ENCODE measurements at regions not wholly inside any gene's neighbourhood (a gene's known extent, or its start where the extent isn't known, plus 50 kb on each side); places are given as distances from the start of the nearest gene placed in this dataset.
"Not testable (repeated sequence)": the region's sequence is repeated elsewhere in the genome, so short reads cannot be mapped to it uniquely, and the experiment has no call there.

DNA sequence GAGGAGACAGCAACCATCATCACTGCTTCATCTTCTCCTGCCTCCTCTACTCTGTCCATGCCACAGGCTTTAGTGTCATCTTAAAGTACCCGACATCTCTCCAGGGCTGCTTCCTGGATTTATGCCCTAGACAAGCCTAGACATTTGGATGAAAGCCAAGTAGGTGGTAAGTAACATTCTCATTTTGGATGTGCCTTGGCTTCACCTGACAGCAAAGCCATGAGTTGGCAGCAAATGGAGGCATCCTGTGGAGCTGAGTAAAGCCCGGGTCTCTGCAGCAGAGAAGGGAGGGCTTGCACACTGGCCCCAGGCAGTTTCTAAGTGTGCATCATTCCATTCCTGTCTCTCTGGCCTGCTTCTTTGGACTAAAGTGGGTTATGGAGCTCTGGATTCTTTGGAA, 299.1 kb downstream of the DMAC1 start:
- Mint-ChIP-seq H3K27ac (ENCODE audit: low read depth, unreplicated experiment) (no peak overlapping the region), H3K27me3 (ENCODE audit: insufficient read depth, unreplicated experiment) (no peaks in the 10 kb centered on the region), H3K36me3 (ENCODE audit: insufficient read depth, unreplicated experiment) (no peaks in the 10 kb centered on the region), H3K4me3 (ENCODE audit: unreplicated experiment) (no peak overlapping the region), H3K9me3 (ENCODE audit: unreplicated experiment) (peaks cover 10% of the 10 kb centered on the region), H3K4me1 (ENCODE audit: insufficient read depth, unreplicated experiment) (no peaks in the 10 kb centered on the region)
- ChIA-PET CTCF (interaction anchor here (0.7 to 0.8 kb wide), 2 partner anchors 10 to 41 kb away, joined by 3 read pairs; no protein-coding TSS in a partner anchor), POLR2A (interaction anchor here (0.6 kb wide), 1 partner anchor 1242 kb away, joined by 3 read pairs; no protein-coding TSS in a partner anchor)
- no TSS peak for BruUV-seq (replicated peaks)
- TF ChIP-seq, protein P1, sequence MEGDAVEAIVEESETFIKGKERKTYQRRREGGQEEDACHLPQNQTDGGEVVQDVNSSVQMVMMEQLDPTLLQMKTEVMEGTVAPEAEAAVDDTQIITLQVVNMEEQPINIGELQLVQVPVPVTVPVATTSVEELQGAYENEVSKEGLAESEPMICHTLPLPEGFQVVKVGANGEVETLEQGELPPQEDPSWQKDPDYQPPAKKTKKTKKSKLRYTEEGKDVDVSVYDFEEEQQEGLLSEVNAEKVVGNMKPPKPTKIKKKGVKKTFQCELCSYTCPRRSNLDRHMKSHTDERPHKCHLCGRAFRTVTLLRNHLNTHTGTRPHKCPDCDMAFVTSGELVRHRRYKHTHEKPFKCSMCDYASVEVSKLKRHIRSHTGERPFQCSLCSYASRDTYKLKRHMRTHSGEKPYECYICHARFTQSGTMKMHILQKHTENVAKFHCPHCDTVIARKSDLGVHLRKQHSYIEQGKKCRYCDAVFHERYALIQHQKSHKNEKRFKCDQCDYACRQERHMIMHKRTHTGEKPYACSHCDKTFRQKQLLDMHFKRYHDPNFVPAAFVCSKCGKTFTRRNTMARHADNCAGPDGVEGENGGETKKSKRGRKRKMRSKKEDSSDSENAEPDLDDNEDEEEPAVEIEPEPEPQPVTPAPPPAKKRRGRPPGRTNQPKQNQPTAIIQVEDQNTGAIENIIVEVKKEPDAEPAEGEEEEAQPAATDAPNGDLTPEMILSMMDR (IDR thresholded peaks at IDR 0.05; ENCODE audit: unreplicated experiment): no peak
- intact Hi-C loops (cut with micrococcal nuclease): no loop called here
- peak; percentile 55 for DNase-seq (ENCODE audit: unreplicated experiment)

DNA sequence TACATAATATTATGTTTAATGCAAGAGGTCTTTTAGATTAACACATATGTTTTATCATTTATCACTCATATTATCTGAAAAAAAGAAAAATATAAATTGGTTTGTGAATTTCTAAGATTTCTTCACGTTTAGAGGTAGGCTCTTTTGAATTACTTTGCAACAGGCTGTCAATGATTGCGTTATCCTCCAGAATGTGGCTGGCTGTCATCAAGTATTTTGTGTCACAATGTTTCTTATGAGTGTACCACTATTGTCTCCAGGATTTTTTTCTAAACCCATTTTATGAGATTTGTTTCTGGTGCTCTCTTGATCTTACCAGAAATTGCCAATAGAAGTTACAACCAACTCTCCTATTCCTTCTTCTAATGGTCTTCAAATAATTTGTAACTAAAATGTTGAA, 307.9 kb downstream of the DMAC1 start:
- no TSS peak for BruUV-seq (replicated peaks)
- no peak overlapping the region for H3K27ac Mint-ChIP-seq (ENCODE audit: low read depth, unreplicated experiment)
- H3K36me3 Mint-ChIP-seq (ENCODE audit: insufficient read depth, unreplicated experiment): no peaks in the 10 kb centered on the region
- TF ChIP-seq, protein P1 (IDR thresholded peaks at IDR 0.05; ENCODE audit: unreplicated experiment): no peak
- H3K4me1 Mint-ChIP-seq (ENCODE audit: insufficient read depth, unreplicated experiment): no peaks in the 10 kb centered on the region
- CTCF ChIA-PET: no interaction called here
- H3K9me3 Mint-ChIP-seq (ENCODE audit: unreplicated experiment): peaks cover under 1% of the 10 kb centered on the region
- POLR2A ChIA-PET: interaction anchor here (0.7 kb wide), 1 partner anchor 501 kb away, joined by 3 read pairs; no protein-coding TSS in a partner anchor
- DNase-seq (ENCODE audit: unreplicated experiment): peak; percentile 82
- H3K4me3 Mint-ChIP-seq (ENCODE audit: unreplicated experiment): no peak overlapping the region
- intact Hi-C loops (cut with micrococcal nuclease): no loop called here
- H3K27me3 Mint-ChIP-seq (ENCODE audit: insufficient read depth, unreplicated experiment): no peaks in the 10 kb centered on the region

DNA sequence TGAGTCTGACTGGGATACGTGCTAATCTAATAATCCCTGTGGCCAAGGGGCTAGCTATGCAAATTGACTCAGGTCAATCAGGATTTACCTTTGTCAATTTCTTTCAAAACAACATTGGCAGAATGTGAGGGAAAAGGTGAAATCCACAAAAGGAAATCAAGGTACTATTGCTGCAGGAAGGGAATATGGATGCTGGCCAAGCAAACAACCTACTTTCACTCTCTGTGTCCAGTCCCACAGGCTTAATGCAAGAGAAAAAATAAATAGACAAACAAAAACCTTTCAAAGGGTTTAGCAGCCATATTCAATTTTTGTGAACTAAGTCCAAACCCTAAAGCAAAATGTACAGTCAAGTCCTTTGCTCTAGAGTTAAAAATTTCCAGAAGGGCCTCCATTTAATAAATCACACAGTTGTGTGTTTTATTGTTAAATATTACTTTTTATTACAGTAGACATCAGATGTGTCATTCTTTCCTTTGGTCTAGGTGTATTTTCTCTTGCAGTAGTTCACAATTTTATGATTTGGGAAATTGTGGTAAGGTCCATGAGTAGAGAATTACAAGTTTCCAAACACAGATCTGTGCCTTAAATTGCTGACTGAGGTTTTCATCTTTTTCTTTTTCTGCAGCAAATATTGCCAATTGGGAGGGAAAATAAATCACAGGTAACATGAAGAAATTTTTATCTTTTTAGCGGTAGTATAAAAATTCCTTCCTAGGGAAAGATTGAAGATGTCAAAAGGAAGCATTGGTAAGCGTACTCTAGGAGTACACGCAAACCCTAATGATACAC, 309.1 kb downstream of the DMAC1 start:
- Mint-ChIP-seq H3K4me1 (ENCODE audit: insufficient read depth, unreplicated experiment) (no peaks in the 10 kb centered on the region), H3K9me3 (ENCODE audit: unreplicated experiment) (no peaks in the 10 kb centered on the region), H3K4me3 (ENCODE audit: unreplicated experiment) (no peak overlapping the region), H3K36me3 (ENCODE audit: insufficient read depth, unreplicated experiment) (no peaks in the 10 kb centered on the region), H3K27ac (ENCODE audit: low read depth, unreplicated experiment) (no peak overlapping the region), H3K27me3 (ENCODE audit: insufficient read depth, unreplicated experiment) (no peaks in the 10 kb centered on the region)
- intact Hi-C loops (cut with micrococcal nuclease): no loop called here
- ChIA-PET POLR2A (no interaction called here), CTCF (no interaction called here)
- TF ChIP-seq, protein P1 (IDR thresholded peaks at IDR 0.05; ENCODE audit: unreplicated experiment): no peak
- BruUV-seq (replicated peaks): no TSS peak
- no peak for DNase-seq (ENCODE audit: unreplicated experiment)

DNA sequence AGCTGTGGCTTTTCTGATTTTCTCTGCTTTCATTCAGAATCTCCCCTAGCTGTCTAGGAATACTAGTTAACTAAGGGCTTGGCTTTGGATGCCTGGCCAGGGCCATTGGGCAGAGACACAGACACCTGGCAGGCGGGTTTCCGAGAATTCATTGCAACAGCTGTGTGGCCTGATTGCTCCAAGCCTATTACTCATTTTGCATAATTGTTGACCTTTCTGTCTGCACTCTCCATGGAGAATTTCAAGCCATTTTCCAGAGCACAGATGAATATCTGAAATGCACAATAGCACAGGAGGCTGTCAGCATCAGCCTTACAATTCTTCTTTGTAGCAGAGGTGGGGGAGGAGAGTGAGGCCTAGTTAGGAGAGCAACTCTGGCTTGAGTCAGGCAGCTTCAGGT, 310.5 kb downstream of the DMAC1 start:
- no peaks in the 10 kb centered on the region for H3K36me3 Mint-ChIP-seq (ENCODE audit: insufficient read depth, unreplicated experiment)
- H3K27ac Mint-ChIP-seq (ENCODE audit: low read depth, unreplicated experiment): no peak overlapping the region
- POLR2A ChIA-PET: no interaction called here
- DNase-seq (ENCODE audit: unreplicated experiment): peak; percentile 70
- CTCF ChIA-PET: interaction anchor here (0.5 to 0.7 kb wide), 2 partner anchors 12 to 46 kb away, joined by 3 read pairs; no protein-coding TSS in a partner anchor
- H3K9me3 Mint-ChIP-seq (ENCODE audit: unreplicated experiment): no peaks in the 10 kb centered on the region
- no peak overlapping the region for H3K4me3 Mint-ChIP-seq (ENCODE audit: unreplicated experiment)
- TF ChIP-seq, protein P1 (IDR thresholded peaks at IDR 0.05; ENCODE audit: unreplicated experiment): no peak
- intact Hi-C loops (cut with micrococcal nuclease): no loop called here
- H3K27me3 Mint-ChIP-seq (ENCODE audit: insufficient read depth, unreplicated experiment): no peaks in the 10 kb centered on the region
- no peaks in the 10 kb centered on the region for H3K4me1 Mint-ChIP-seq (ENCODE audit: insufficient read depth, unreplicated experiment)
- BruUV-seq (replicated peaks): no TSS peak

DNA sequence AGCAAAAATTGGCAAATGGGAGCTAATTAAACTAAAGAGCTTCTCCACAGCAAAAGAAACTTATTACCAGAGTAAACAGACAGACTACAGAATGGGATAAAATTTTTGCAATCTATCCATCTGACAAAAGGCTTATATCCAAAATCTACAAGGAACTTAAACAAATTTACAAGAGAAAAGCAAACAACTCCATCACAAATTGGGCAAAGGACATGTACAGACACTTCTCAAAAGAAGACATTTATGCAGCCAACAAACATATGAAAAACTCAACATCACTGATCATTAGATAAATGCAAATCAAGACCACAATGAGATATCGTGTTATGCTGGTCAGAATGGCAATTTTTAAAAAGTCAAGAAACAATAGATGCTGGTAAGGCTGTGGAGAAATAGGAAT, 315.6 kb downstream of the DMAC1 start:
- H3K4me1 Mint-ChIP-seq (ENCODE audit: insufficient read depth, unreplicated experiment); DNase-seq (ENCODE audit: unreplicated experiment); CTCF ChIA-PET; H3K9me3 Mint-ChIP-seq (ENCODE audit: unreplicated experiment); POLR2A ChIA-PET; H3K36me3 Mint-ChIP-seq (ENCODE audit: insufficient read depth, unreplicated experiment); intact Hi-C loops (cut with micrococcal nuclease); H3K27me3 Mint-ChIP-seq (ENCODE audit: insufficient read depth, unreplicated experiment); H3K4me3 Mint-ChIP-seq (ENCODE audit: unreplicated experiment); H3K27ac Mint-ChIP-seq (ENCODE audit: low read depth, unreplicated experiment); BruUV-seq (replicated peaks): not testable (repeated sequence)
